Central memory CD8-positive, alpha-beta T cell (primary cell): ENCODE measurements at regions not wholly inside any gene's neighbourhood (a gene's known extent, or its start where the extent isn't known, plus 50 kb on each side); places are given as distances from the start of the nearest gene placed in this dataset.

Experiments
- ATAC-seq: fragments of 150-1000 bp; cut with Tn5 transposase; replicated peaks from 2 replicates; pipeline ENCODE4 v1.10.0; 2022; ENCODE audit warnings: mild to moderate bottlenecking, moderate FRiP score, moderate number of reproducible peaks; ENCODE audit not compliant: poor library complexity, severe bottlenecking; ENCODE audit errors: extremely low read depth
- DNase-seq, 2 donors: peaks; one replicate each; pipeline ENCODE4 v3.0.0; 2021; ENCODE audit warnings: low spot score in 2 of 2
- H3K27ac Mint-ChIP-seq: one replicate; pipeline ENCODE4 v1.8.0; 2022; ENCODE audit warnings: low read depth, mild to moderate bottlenecking, moderate library complexity, mixed read lengths
- H3K27me3 Mint-ChIP-seq: one replicate; pipeline ENCODE4 v1.8.0; 2022; ENCODE audit warnings: mixed read lengths
- H3K36me3 Mint-ChIP-seq: one replicate; pipeline ENCODE4 v1.8.0; 2022; ENCODE audit warnings: mild to moderate bottlenecking, moderate library complexity, mixed read lengths; ENCODE audit not compliant: insufficient read depth
- H3K4me1 Mint-ChIP-seq: one replicate; pipeline ENCODE4 v1.8.0; 2022; ENCODE audit warnings: mixed read lengths
- H3K4me3 Mint-ChIP-seq: one replicate; pipeline ENCODE4 v1.8.0; 2022; ENCODE audit warnings: mild to moderate bottlenecking, moderate library complexity, mixed read lengths
- H3K9me3 Mint-ChIP-seq: one replicate; pipeline ENCODE4 v1.8.0; 2022; ENCODE audit warnings: mixed read lengths

GRCh38 chr13:37344056-37344455 lies 238.6 kb upstream of the CSNK1A1L start:
- no peaks in the 10 kb centered on the region for H3K27me3 Mint-ChIP-seq
- DNase-seq (no peak), ATAC-seq (no peak)
- no peaks in the 10 kb centered on the region for H3K36me3 Mint-ChIP-seq
- H3K9me3 Mint-ChIP-seq = no peaks in the 10 kb centered on the region
- H3K4me3 Mint-ChIP-seq = no peak overlapping the region
- no peak overlapping the region for H3K27ac Mint-ChIP-seq
- H3K4me1 Mint-ChIP-seq = no peaks in the 10 kb centered on the region

DNA sequence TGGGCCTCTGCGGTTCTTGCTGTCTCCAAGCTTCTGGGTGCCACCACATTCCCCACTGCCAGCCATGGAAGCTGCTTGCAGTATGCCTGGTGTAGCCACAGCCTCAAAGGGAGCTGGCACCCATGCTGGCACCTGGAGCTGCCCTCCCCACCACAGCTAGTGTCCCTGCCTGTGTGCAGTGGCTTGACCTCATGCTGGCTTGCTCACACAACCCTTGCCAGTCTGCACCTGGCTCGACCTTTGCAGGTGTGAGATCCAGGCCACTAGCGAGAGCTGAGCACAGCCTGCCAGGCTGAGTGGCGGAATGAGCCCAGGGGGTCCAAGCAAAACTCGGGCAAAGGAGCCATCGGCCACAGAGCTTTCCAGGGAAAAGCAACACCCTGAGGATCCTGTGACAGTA lies 236.7 kb upstream of the CSNK1A1L start:
- no peak for DNase-seq
- Mint-ChIP-seq H3K4me1 (no peaks in the 10 kb centered on the region), H3K27ac (no peak overlapping the region), H3K36me3 (no peaks in the 10 kb centered on the region), H3K9me3 (no peaks in the 10 kb centered on the region), H3K4me3 (no peak overlapping the region), H3K27me3 (no peaks in the 10 kb centered on the region)
- ATAC-seq = no peak

GRCh38 chr13:37340901-37341670 lies 235.6 kb upstream of the CSNK1A1L start:
- DNase-seq (no peak), ATAC-seq (no peak)
- no peaks in the 10 kb centered on the region for H3K36me3 Mint-ChIP-seq
- H3K9me3 Mint-ChIP-seq = no peaks in the 10 kb centered on the region
- H3K27ac Mint-ChIP-seq = no peak overlapping the region
- no peaks in the 10 kb centered on the region for H3K4me1 Mint-ChIP-seq
- no peak overlapping the region for H3K4me3 Mint-ChIP-seq
- no peaks in the 10 kb centered on the region for H3K27me3 Mint-ChIP-seq

- ATAC-seq (no peak), DNase-seq (no peak)
- Mint-ChIP-seq H3K4me3 (no peak overlapping the region), H3K27me3 (no peaks in the 10 kb centered on the region), H3K27ac (no peak overlapping the region), H3K9me3 (peaks cover 5% of the 10 kb centered on the region), H3K4me1 (no peaks in the 10 kb centered on the region), H3K36me3 (no peaks in the 10 kb centered on the region)
Observed at GRCh38 chr13:37339386-37339735, 233.9 kb upstream of the CSNK1A1L start.

- Mint-ChIP-seq H3K36me3 (no peaks in the 10 kb centered on the region), H3K4me3 (no peak overlapping the region), H3K4me1 (no peaks in the 10 kb centered on the region), H3K27ac (no peak overlapping the region), H3K27me3 (no peaks in the 10 kb centered on the region), H3K9me3 (peaks cover 5% of the 10 kb centered on the region)
- DNase-seq (no peak), ATAC-seq (no peak)
Observed at GRCh38 chr13:37338726-37339385, 233.4 kb upstream of the CSNK1A1L start.

DNA sequence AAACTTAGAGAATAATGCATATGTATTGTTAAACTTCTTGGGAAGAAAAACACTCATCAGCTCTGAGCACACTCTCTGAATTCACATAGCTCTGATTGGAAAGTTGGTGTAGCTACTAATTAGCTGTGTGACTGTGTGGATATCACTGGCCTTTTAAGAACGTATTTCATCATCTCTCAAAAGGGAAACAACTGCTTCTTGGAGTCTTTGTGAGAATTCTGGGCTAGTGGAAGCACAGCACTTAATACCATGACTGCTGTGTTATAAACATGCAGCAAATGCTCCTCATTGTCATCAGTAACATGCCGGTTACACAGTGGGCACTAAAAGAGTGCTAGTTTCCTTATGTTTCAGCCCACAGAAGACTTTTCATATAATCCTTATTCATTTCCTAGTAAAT lies 220.9 kb upstream of the CSNK1A1L start:
- DNase-seq (no peak), ATAC-seq (no peak)
- H3K27me3 Mint-ChIP-seq = no peaks in the 10 kb centered on the region
- peaks cover 16% of the 10 kb centered on the region for H3K9me3 Mint-ChIP-seq
- H3K27ac Mint-ChIP-seq = no peak overlapping the region
- H3K36me3 Mint-ChIP-seq = peaks cover 1% of the 10 kb centered on the region
- no peak overlapping the region for H3K4me3 Mint-ChIP-seq
- H3K4me1 Mint-ChIP-seq = no peaks in the 10 kb centered on the region

GRCh38 chr13:37319031-37319443 lies 213.6 kb upstream of the CSNK1A1L start:
- ATAC-seq = no peak
- Mint-ChIP-seq H3K27me3 (no peaks in the 10 kb centered on the region), H3K27ac (no peak overlapping the region), H3K9me3 (peaks cover 17% of the 10 kb centered on the region), H3K4me3 (no peak overlapping the region), H3K36me3 (no peaks in the 10 kb centered on the region), H3K4me1 (no peaks in the 10 kb centered on the region)
- DNase-seq = no peak

DNA sequence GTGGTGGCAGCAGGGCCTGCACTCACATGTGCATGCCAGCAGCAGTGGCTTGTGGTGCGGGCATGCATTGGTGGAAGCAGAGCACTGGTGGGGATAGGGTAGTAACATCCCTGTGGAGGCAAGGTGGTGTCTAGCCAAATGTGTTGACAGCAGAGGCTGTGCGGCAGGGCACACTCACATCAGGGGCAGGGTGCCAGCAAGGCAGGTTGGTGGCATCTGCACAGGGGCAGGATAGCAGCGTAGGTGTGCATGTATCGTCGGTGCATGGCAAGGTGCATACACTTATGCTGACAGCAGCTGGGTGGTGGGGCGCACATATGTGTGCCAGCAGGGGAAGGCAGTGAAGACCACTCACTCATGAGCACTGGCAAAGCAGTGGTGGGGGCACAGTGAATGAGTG lies 211.5 kb upstream of the CSNK1A1L start:
- no peak for DNase-seq
- H3K4me3 Mint-ChIP-seq = no peak overlapping the region
- no peak for ATAC-seq

GRCh38 chr13:37313372-37313771 lies 207.9 kb upstream of the CSNK1A1L start:
- ATAC-seq = no peak
- H3K27ac Mint-ChIP-seq = no peak overlapping the region
- no peaks in the 10 kb centered on the region for H3K36me3 Mint-ChIP-seq
- H3K9me3 Mint-ChIP-seq = peaks cover under 1% of the 10 kb centered on the region
- no peaks in the 10 kb centered on the region for H3K27me3 Mint-ChIP-seq
- DNase-seq = no peak
- no peak overlapping the region for H3K4me3 Mint-ChIP-seq
- no peaks in the 10 kb centered on the region for H3K4me1 Mint-ChIP-seq

More for the DNA sequence above, 211.5 kb upstream of the CSNK1A1L start:
- Mint-ChIP-seq H3K9me3 (peaks cover 17% of the 10 kb centered on the region), H3K27me3 (no peaks in the 10 kb centered on the region), H3K4me1 (no peaks in the 10 kb centered on the region), H3K27ac (no peak overlapping the region), H3K36me3 (no peaks in the 10 kb centered on the region)

GRCh38 chr13:37306778-37307544 lies 201.5 kb upstream of the CSNK1A1L start:
- no peaks in the 10 kb centered on the region for H3K9me3 Mint-ChIP-seq
- DNase-seq (no peak), ATAC-seq (no peak)
- no peaks in the 10 kb centered on the region for H3K4me1 Mint-ChIP-seq
- no peak overlapping the region for H3K27ac Mint-ChIP-seq
- no peak overlapping the region for H3K4me3 Mint-ChIP-seq
- no peaks in the 10 kb centered on the region for H3K36me3 Mint-ChIP-seq
- no peaks in the 10 kb centered on the region for H3K27me3 Mint-ChIP-seq

DNA sequence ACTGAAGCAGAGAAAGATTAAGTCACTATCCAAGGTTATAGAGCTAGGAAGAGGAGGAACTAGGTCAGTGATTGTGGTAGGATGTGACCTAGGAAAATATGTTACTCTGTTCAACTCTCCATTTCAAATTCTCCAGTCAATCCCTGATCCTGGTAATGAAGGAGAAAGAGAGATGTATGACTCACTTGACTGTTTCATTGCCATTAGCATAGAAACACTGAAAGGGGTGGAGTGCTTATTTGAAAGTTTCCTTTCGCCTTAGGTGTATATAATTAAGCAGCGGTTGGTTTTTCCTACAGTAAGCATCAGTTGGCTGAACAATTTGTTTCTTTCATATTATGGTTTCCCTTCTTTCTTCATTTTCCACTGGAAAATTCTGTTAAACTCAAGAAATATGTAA lies 198.1 kb upstream of the CSNK1A1L start:
- no peak overlapping the region for H3K27ac Mint-ChIP-seq
- H3K4me1 Mint-ChIP-seq = no peaks in the 10 kb centered on the region
- H3K9me3 Mint-ChIP-seq = no peaks in the 10 kb centered on the region
- no peak overlapping the region for H3K4me3 Mint-ChIP-seq
- no peaks in the 10 kb centered on the region for H3K36me3 Mint-ChIP-seq
- no peak for ATAC-seq
- H3K27me3 Mint-ChIP-seq = no peaks in the 10 kb centered on the region
- DNase-seq = no peak

GRCh38 chr13:37302686-37303085 lies 197.2 kb upstream of the CSNK1A1L start:
- Mint-ChIP-seq H3K36me3 (no peaks in the 10 kb centered on the region), H3K9me3 (peaks cover 5% of the 10 kb centered on the region)
- DNase-seq = no peak

GRCh38 chr13:37295573-37295972 lies 190.1 kb upstream of the CSNK1A1L start:
- DNase-seq (no peak), ATAC-seq (no peak)
- Mint-ChIP-seq H3K4me1 (no peaks in the 10 kb centered on the region), H3K9me3 (peaks cover 15% of the 10 kb centered on the region), H3K36me3 (no peaks in the 10 kb centered on the region), H3K27me3 (no peaks in the 10 kb centered on the region), H3K27ac (no peak overlapping the region), H3K4me3 (no peak overlapping the region)

More at GRCh38 chr13:37302686-37303085, 197.2 kb upstream of the CSNK1A1L start:
- H3K27me3 Mint-ChIP-seq = no peaks in the 10 kb centered on the region
- no peaks in the 10 kb centered on the region for H3K4me1 Mint-ChIP-seq
- ATAC-seq = no peak
- no peak overlapping the region for H3K27ac Mint-ChIP-seq
- no peak overlapping the region for H3K4me3 Mint-ChIP-seq
